ENCODE measurements at regions not wholly inside any gene's neighbourhood (a gene's known extent, or its start where the extent isn't known, plus 50 kb on each side); places are given as distances from the start of the nearest gene placed in this dataset.

GRCh38 chr2:147649286-147649685 is 195.5 kb upstream of the ACVR2A start:
- Histone ChIP-seq H3K27me3 (ENCODE audit: control insufficient read depth in 1 of 2, insufficient read depth in 2 of 2, low read length in 1 of 2) (no peaks in the 10 kb centered on the region), H3K36me3 (ENCODE audit: control insufficient read depth in 1 of 2, insufficient read depth in 2 of 2, low read length in 1 of 2) (no peaks in the 10 kb centered on the region), H3K27ac (ENCODE audit: low read depth in 1 of 2, low read length in 2 of 2) (no peak overlapping the region), H3K4me1 (ENCODE audit: control insufficient read depth in 1 of 2, insufficient read depth in 2 of 2, low read length in 2 of 2) (no peaks in the 10 kb centered on the region), H3K9me3 (ENCODE audit: control insufficient read depth, low read length) (no peaks in the 10 kb centered on the region), H3K4me3 (ENCODE audit: low read length in 2 of 2) (no peak overlapping the region)
- DNase-seq: no peak
- intact Hi-C loops (cut with DNase I): no loop called here
- WGBS, 2 donors: 41 to 55% methylated on average over 4 of the region's 4 CpGs
- no peak for ATAC-seq (ENCODE audit: low FRiP score)

- Histone ChIP-seq H3K27me3 (ENCODE audit: control insufficient read depth in 1 of 2, insufficient read depth in 2 of 2, low read length in 1 of 2) (no peaks in the 10 kb centered on the region), H3K27ac (ENCODE audit: low read depth in 1 of 2, low read length in 2 of 2) (no peak overlapping the region), H3K9me3 (ENCODE audit: control insufficient read depth, low read length) (no peaks in the 10 kb centered on the region), H3K4me3 (ENCODE audit: low read length in 2 of 2) (no peak overlapping the region), H3K4me1 (ENCODE audit: control insufficient read depth in 1 of 2, insufficient read depth in 2 of 2, low read length in 2 of 2) (no peaks in the 10 kb centered on the region), H3K36me3 (ENCODE audit: control insufficient read depth in 1 of 2, insufficient read depth in 2 of 2, low read length in 1 of 2) (no peaks in the 10 kb centered on the region)
- ATAC-seq (ENCODE audit: low FRiP score) (no peak), DNase-seq (no peak)
- intact Hi-C loops (cut with DNase I): no loop called here
- WGBS, 2 donors: 73 to 75% methylated on average over 3 of the region's 3 CpGs
These were observed 196.4 kb upstream of the ACVR2A start for GRCh38 chr2:147648471-147648870.

DNA sequence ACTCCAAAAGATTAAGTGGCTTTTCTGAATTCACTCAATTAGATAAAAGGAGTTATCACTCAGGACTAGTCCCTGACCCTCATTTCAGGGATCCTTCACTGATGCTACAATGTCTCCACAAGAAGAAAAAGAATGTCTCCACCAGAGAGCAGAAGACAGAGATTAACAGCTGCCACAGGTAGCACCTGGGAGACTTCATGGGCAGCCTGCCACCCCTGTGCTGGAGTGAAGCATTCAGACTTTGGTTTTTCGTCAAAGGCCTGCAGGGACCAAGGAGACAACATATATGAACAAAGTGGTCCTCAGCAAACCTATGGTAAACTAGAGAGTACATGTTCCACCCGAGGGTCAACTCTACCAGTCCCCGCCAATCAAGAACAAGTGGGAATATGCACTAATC is 197.0 kb upstream of the ACVR2A start:
- no peaks in the 10 kb centered on the region for H3K36me3 ChIP-seq (ENCODE audit: control insufficient read depth in 1 of 2, insufficient read depth in 2 of 2, low read length in 1 of 2)
- ATAC-seq (ENCODE audit: low FRiP score) (no peak), DNase-seq (no peak)
- H3K27me3 ChIP-seq (ENCODE audit: control insufficient read depth in 1 of 2, insufficient read depth in 2 of 2, low read length in 1 of 2): no peaks in the 10 kb centered on the region
- intact Hi-C loops (cut with DNase I): no loop called here
- no peaks in the 10 kb centered on the region for H3K9me3 ChIP-seq (ENCODE audit: control insufficient read depth, low read length)
- H3K4me3 ChIP-seq (ENCODE audit: low read length in 2 of 2): no peak overlapping the region
- H3K27ac ChIP-seq (ENCODE audit: low read depth in 1 of 2, low read length in 2 of 2): no peak overlapping the region
- no peaks in the 10 kb centered on the region for H3K4me1 ChIP-seq (ENCODE audit: control insufficient read depth in 1 of 2, insufficient read depth in 2 of 2, low read length in 2 of 2)
- 86 to 92% methylated on average over 3 of the region's 3 CpGs for WGBS, 2 donors

DNA sequence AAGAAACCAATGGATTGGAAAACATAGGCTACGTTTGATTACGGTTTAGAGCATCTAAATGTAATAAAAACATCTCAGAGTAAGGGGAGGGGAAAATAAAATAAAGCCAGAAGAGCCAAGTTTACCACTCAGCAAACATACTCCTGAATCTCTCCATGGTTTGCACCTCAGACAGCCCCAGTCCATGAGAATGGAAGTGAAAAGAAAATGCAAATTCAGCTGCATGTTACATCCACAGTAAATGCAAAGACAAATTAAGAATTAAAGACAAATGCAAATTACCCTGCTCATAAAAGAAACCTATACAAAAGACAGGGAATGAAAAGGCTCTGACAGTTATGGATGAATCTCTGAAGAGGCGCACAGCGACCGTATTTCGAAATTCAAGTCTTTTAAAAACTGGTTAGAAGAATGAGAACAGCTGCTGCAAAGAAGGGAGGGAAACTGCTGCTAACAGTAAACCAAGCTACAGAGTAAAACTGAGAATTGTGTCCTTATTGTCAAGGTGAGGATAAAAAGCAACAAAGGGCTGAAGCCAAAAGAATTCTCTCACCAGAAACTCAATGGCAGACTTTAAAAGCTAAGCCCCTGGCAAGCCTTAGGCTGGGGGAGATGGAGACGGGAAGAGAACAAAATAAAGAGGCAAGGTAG is 197.9 kb upstream of the ACVR2A start:
- Histone ChIP-seq H3K27me3 (ENCODE audit: control insufficient read depth in 1 of 2, insufficient read depth in 2 of 2, low read length in 1 of 2) (no peaks in the 10 kb centered on the region), H3K4me3 (ENCODE audit: low read length in 2 of 2) (no peak overlapping the region), H3K36me3 (ENCODE audit: control insufficient read depth in 1 of 2, insufficient read depth in 2 of 2, low read length in 1 of 2) (no peaks in the 10 kb centered on the region), H3K9me3 (ENCODE audit: control insufficient read depth, low read length) (no peaks in the 10 kb centered on the region), H3K27ac (ENCODE audit: low read depth in 1 of 2, low read length in 2 of 2) (no peak overlapping the region), H3K4me1 (ENCODE audit: control insufficient read depth in 1 of 2, insufficient read depth in 2 of 2, low read length in 2 of 2) (no peaks in the 10 kb centered on the region)
- WGBS, 2 donors: 86 to 88% methylated on average over 7 of the region's 7 CpGs
- intact Hi-C loops (cut with DNase I): no loop called here
- ATAC-seq (ENCODE audit: low FRiP score) (no peak), DNase-seq (no peak)

DNA sequence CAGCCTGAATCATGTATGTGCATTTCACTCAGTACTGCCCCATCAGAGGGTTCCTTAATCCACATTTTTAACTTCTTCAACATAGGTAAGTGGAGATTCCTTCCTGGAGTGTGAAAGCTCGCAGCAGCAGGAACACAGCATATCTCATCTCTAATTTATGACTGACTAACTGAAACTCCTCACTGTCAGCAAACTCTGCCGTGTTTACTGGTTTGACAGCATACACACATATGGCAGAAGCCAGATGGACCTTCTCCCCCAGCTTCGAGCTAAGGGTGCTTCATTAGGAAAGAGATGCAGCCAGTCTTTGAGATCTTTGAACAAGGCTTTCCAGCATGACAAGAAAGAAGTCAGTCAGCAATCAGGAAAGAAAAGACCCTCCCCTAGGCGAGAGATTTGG is 200.3 kb upstream of the ACVR2A start:
- no peaks in the 10 kb centered on the region for H3K36me3 ChIP-seq (ENCODE audit: control insufficient read depth in 1 of 2, insufficient read depth in 2 of 2, low read length in 1 of 2)
- no peak for ATAC-seq (ENCODE audit: low FRiP score)
- H3K4me3 ChIP-seq (ENCODE audit: low read length in 2 of 2): no peak overlapping the region
- DNase-seq: no peak
- H3K27me3 ChIP-seq (ENCODE audit: control insufficient read depth in 1 of 2, insufficient read depth in 2 of 2, low read length in 1 of 2): no peaks in the 10 kb centered on the region
- H3K4me1 ChIP-seq (ENCODE audit: control insufficient read depth in 1 of 2, insufficient read depth in 2 of 2, low read length in 2 of 2): no peaks in the 10 kb centered on the region
- H3K27ac ChIP-seq (ENCODE audit: low read depth in 1 of 2, low read length in 2 of 2): no peak overlapping the region
- WGBS, 2 donors: 35 to 51% methylated on average over 4 of the region's 4 CpGs
- intact Hi-C loops (cut with DNase I): no loop called here
- peaks cover 2% of the 10 kb centered on the region for H3K9me3 ChIP-seq (ENCODE audit: control insufficient read depth, low read length)

DNA sequence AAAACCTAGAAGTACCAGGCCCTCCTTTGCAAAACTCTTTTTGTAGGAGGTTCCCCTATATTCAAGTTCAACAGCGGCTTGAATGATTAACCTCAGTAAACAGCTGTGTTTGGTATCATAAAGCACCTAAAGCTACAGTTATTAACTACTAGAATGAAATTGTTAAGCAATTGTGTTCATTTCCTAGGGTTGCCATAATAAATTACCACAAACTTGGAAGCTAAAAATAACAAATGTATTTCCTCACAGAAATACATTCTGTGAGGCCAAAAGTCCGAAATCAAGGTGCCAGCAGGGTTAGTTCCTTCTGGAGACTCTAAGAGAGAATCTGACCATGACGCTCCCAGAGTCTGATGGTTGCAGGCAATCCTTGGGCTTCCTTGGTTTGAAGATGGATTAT is 202.1 kb upstream of the ACVR2A start:
- no peak overlapping the region for H3K27ac ChIP-seq (ENCODE audit: low read depth in 1 of 2, low read length in 2 of 2)
- H3K9me3 ChIP-seq (ENCODE audit: control insufficient read depth, low read length): peaks cover 2% of the 10 kb centered on the region
- H3K4me1 ChIP-seq (ENCODE audit: control insufficient read depth in 1 of 2, insufficient read depth in 2 of 2, low read length in 2 of 2): no peaks in the 10 kb centered on the region
- ATAC-seq (ENCODE audit: low FRiP score) (no peak), DNase-seq (no peak)
- no peaks in the 10 kb centered on the region for H3K27me3 ChIP-seq (ENCODE audit: control insufficient read depth in 1 of 2, insufficient read depth in 2 of 2, low read length in 1 of 2)
- WGBS, 2 donors: 77 to 88% methylated on average over 3 of the region's 3 CpGs
- intact Hi-C loops (cut with DNase I): no loop called here
- H3K36me3 ChIP-seq (ENCODE audit: control insufficient read depth in 1 of 2, insufficient read depth in 2 of 2, low read length in 1 of 2): no peaks in the 10 kb centered on the region
- H3K4me3 ChIP-seq (ENCODE audit: low read length in 2 of 2): no peak overlapping the region

- no peaks in the 10 kb centered on the region for H3K27me3 ChIP-seq (ENCODE audit: control insufficient read depth in 1 of 2, insufficient read depth in 2 of 2, low read length in 1 of 2)
- peaks cover 2% of the 10 kb centered on the region for H3K9me3 ChIP-seq (ENCODE audit: control insufficient read depth, low read length)
- DNase-seq: no peak
- H3K36me3 ChIP-seq (ENCODE audit: control insufficient read depth in 1 of 2, insufficient read depth in 2 of 2, low read length in 1 of 2): no peaks in the 10 kb centered on the region
- no peak for ATAC-seq (ENCODE audit: low FRiP score)
- H3K4me3 ChIP-seq (ENCODE audit: low read length in 2 of 2): no peak overlapping the region
- H3K27ac ChIP-seq (ENCODE audit: low read depth in 1 of 2, low read length in 2 of 2): no peak overlapping the region
- 82 to 84% methylated on average over 3 of the region's 3 CpGs for WGBS, 2 donors
- intact Hi-C loops (cut with DNase I): no loop called here
- H3K4me1 ChIP-seq (ENCODE audit: control insufficient read depth in 1 of 2, insufficient read depth in 2 of 2, low read length in 2 of 2): no peaks in the 10 kb centered on the region
These were observed 203.2 kb upstream of the ACVR2A start for GRCh38 chr2:147641651-147642050.

GRCh38 chr2:147639891-147640290 is 204.9 kb upstream of the ACVR2A start:
- Histone ChIP-seq H3K9me3 (ENCODE audit: control insufficient read depth, low read length) (peaks cover 2% of the 10 kb centered on the region), H3K27me3 (ENCODE audit: control insufficient read depth in 1 of 2, insufficient read depth in 2 of 2, low read length in 1 of 2) (no peaks in the 10 kb centered on the region), H3K27ac (ENCODE audit: low read depth in 1 of 2, low read length in 2 of 2) (no peak overlapping the region), H3K36me3 (ENCODE audit: control insufficient read depth in 1 of 2, insufficient read depth in 2 of 2, low read length in 1 of 2) (no peaks in the 10 kb centered on the region), H3K4me3 (ENCODE audit: low read length in 2 of 2) (no peak overlapping the region), H3K4me1 (ENCODE audit: control insufficient read depth in 1 of 2, insufficient read depth in 2 of 2, low read length in 2 of 2) (no peaks in the 10 kb centered on the region)
- DNase-seq: no peak
- intact Hi-C loops (cut with DNase I): no loop called here
- no peak for ATAC-seq (ENCODE audit: low FRiP score)
- 27 to 40% methylated on average over 2 of the region's 2 CpGs for WGBS, 2 donors

DNA sequence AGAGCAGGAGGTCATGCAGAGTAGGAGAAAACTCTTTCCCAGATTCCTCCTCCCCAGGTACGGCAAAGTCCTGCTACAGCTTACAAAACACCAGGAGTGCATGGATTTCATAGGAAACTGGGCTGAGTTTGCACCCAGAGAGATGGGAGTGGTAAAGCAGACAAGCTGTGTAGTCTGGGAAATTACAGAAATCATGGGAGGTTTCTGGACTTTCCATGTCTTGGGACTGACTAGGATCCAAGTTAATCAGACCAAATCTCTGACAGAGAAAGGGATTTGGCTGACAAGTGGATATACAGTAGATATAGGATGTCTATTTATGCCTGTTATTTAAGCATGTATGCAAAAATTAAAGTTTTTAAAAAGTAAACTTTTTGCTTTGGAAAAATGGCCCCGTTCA is 205.4 kb upstream of the ACVR2A start:
- intact Hi-C loops (cut with DNase I): no loop called here
- Histone ChIP-seq H3K27me3 (ENCODE audit: control insufficient read depth in 1 of 2, insufficient read depth in 2 of 2, low read length in 1 of 2) (no peaks in the 10 kb centered on the region), H3K4me3 (ENCODE audit: low read length in 2 of 2) (no peak overlapping the region), H3K4me1 (ENCODE audit: control insufficient read depth in 1 of 2, insufficient read depth in 2 of 2, low read length in 2 of 2) (no peaks in the 10 kb centered on the region), H3K9me3 (ENCODE audit: control insufficient read depth, low read length) (peaks cover 2% of the 10 kb centered on the region), H3K36me3 (ENCODE audit: control insufficient read depth in 1 of 2, insufficient read depth in 2 of 2, low read length in 1 of 2) (no peaks in the 10 kb centered on the region), H3K27ac (ENCODE audit: low read depth in 1 of 2, low read length in 2 of 2) (no peak overlapping the region)
- DNase-seq (no peak), ATAC-seq (ENCODE audit: low FRiP score) (no peak)
- 75 to 82% methylated on average over 2 of the region's 2 CpGs for WGBS, 2 donors
